ENCODE measurements at regions not wholly inside any gene's neighbourhood (a gene's known extent, or its start where the extent isn't known, plus 50 kb on each side); places are given as distances from the start of the nearest gene placed in this dataset.
"Not testable (repeated sequence)": the region's sequence is repeated elsewhere in the genome, so short reads cannot be mapped to it uniquely, and the experiment has no call there.

GRCh38 chrX:136941396-136942337 is 61.1 kb upstream of the RBMX start:
- TF ChIP-seq, protein P1, sequence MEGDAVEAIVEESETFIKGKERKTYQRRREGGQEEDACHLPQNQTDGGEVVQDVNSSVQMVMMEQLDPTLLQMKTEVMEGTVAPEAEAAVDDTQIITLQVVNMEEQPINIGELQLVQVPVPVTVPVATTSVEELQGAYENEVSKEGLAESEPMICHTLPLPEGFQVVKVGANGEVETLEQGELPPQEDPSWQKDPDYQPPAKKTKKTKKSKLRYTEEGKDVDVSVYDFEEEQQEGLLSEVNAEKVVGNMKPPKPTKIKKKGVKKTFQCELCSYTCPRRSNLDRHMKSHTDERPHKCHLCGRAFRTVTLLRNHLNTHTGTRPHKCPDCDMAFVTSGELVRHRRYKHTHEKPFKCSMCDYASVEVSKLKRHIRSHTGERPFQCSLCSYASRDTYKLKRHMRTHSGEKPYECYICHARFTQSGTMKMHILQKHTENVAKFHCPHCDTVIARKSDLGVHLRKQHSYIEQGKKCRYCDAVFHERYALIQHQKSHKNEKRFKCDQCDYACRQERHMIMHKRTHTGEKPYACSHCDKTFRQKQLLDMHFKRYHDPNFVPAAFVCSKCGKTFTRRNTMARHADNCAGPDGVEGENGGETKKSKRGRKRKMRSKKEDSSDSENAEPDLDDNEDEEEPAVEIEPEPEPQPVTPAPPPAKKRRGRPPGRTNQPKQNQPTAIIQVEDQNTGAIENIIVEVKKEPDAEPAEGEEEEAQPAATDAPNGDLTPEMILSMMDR (conservative IDR thresholded peaks at IDR 0.05), result no peak
- no peak overlapping the region for H3K27ac ChIP-seq

DNA sequence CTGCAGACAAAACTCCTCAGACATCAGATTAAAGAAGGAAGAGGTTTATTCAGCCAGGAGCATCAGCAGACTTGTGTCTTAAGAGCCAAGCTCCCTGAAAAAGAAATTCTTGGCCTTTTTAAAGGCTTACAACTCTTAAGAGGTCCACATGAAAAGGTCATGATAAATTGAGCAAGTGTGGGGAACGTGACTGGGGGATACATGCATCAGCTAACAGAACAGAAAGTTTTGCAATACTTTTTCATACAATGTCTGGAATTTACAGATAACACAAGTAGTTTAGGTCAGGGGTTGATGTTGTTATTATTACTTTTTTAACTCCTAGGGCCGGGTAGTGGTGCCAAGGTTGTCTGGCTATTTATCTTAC is 55.6 kb upstream of the RBMX start:
- TF ChIP-seq, protein P1 (conservative IDR thresholded peaks at IDR 0.05), result no peak
- H3K27ac ChIP-seq, result no peak overlapping the region

DNA sequence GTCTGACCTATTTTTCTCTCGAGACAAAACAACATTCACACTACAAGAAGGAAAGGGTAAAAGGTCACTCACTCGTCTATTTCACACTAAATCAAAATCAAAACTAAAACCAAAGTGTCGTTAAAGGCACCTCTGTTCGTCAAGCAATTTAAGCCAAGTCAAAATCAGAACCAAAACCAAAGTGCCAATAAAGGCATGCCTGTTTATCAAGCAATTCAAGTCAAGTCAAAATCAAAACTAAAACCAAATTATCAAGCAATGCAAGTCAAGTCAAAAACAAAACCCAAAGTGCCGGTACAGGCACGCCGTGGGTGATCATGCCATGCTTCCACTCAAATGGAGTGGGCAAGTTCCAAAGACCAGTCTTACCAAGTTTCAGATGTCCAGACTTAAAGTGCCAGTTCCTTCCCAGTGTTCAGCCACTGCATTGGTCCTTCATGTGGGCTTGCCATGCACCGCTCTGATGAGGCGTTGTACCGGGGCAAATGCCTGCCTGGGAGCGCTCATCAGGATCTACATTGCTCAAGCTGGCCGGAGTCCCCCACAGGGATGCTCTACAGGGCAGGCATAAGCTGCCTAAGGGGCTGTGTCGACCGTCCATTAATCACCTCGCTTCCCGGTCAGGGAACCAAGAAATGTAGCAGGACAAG is 55.1 kb upstream of the RBMX start:
- not testable (repeated sequence) for H3K27ac ChIP-seq

DNA sequence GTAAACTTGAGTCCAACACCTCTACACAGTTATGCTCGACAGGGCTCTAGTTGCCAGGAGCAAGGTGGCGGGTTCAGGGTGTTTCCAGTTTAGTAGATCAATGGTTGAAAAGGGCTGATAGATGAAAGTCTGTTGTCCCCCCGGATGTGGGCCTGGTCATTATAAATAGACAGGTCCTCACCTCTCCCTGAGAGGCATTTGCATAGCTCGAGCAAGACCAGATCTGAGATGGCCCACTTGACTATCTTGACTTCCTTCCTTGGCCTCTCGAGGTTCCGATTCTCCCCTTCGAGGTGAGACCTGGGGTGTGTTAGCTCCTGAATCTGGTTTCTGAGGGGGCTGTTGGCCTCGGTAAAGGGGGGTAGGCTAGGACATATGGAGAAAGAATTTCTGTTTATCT is 54.1 kb upstream of the RBMX start:
- H3K27ac ChIP-seq, result not testable (repeated sequence)

DNA sequence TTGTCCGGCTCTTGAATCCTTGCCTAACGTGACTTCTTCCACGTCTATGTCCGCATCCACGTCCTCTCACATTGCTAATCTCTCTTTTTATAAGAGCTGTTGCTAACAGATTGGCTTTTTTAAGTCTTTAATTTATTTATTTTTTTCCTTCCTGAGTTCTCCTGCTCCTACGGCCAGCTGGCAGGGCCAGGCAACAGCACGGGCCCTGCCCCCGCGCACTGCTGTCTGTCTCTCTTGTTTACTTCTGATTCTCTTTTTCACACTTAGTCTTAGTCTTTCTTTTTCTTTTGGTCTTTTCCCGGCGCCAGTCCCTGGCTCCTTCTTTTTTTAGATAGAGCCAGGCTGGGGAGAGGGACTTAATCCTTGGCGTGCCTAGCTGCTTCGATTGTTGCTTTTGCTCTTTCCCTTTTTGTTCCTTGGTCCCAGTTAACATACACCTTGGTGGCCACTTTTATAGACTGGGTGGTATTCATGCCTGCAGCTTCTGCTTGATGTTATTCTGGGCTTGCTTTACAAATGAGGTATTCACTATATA is 53.2 kb upstream of the RBMX start:
- TF ChIP-seq, protein P1 (conservative IDR thresholded peaks at IDR 0.05), result no peak
- H3K27ac ChIP-seq, result no peak overlapping the region

GRCh38 chrX:136931661-136932060 is 51.1 kb upstream of the RBMX start:
- TF ChIP-seq, protein P1 (conservative IDR thresholded peaks at IDR 0.05), result no peak
- no peak overlapping the region for H3K27ac ChIP-seq
